K562 (cell line): ENCODE measurements at regions not wholly inside any gene's neighbourhood (a gene's known extent, or its start where the extent isn't known, plus 50 kb on each side); places are given as distances from the start of the nearest gene placed in this dataset.

Experiments
- ATAC-seq: fragments of 200-7000 bp; cut with Tn5 transposase; 3 replicates; pipeline ENCODE4 v1.9.1; 2020; ENCODE audit warnings: moderate library complexity
- BruUV-seq: library from RNA; stranded (reverse); fragments of 400-500 nt; replicated peaks from 2 replicates; lab custom pipeline; 2021; lab: Mats Ljungman, UMichigan
- CTCF ChIA-PET: fragments of 300-600 bp; formaldehyde crosslinking; extraction: SDS; loops from one replicate; lab custom pipeline; 2021; ENCODE audit warnings: low intra/inter-chr PET ratio; lab: Yijun Ruan, JAX
- POLR2A ChIA-PET: fragments of 300-600, 350-650 bp; sonication (Branson Sonifier 250); formaldehyde crosslinking; extraction: SDS; loops from one replicate; lab custom pipeline; 2021; ENCODE audit warnings: antibody characterized with exemption, inconsistent platforms; lab: Yijun Ruan, JAX
- DNase-seq, 4 experiments: peaks; one replicate each; pipeline versions ENCODE4 v3.0.0 to v3.0.0-alpha.2; 2011 to 2018; ENCODE audit warnings: low spot score in 3 of 4, mixed read lengths in 3 of 4; ENCODE audit errors: extremely low read depth in 1 of 4
- FAIRE-seq: peaks from 2 replicates; lab custom pipeline; 2011; peaks lifted over from hg19 to GRCh38; lab: Jason Lieb, UNC
- H2AFZ ChIP-seq: 2 replicates; pipeline ENCODE4 v1.6.0; 2011; ENCODE audit warnings: low read depth, low read length, control low read depth, inconsistent platforms
- H3K27ac ChIP-seq: fragments of 200-600 bp; 3 replicates; pipeline ENCODE4 v1.8.0; 2011; ENCODE audit warnings: low read depth, mild to moderate bottlenecking, control low read depth, inconsistent platforms, low read length, moderate library complexity, mixed read lengths; ENCODE audit errors: extremely low read depth
- H3K27me3 ChIP-seq, 2 experiments: fragments of 300-600 bp in 1 of 2; 2 replicates in 1 of 2; 3 replicates in 1 of 2; pipeline versions ENCODE4 v1.6.0 to v1.8.0; 2011; ENCODE audit warnings: inconsistent platforms in 2 of 2, low read length in 2 of 2, mild to moderate bottlenecking in 1 of 2, mixed read lengths in 1 of 2, moderate library complexity in 1 of 2; ENCODE audit not compliant: control insufficient read depth in 2 of 2, insufficient read depth in 2 of 2
- H3K36me3 ChIP-seq: fragments of 300-600 bp; 3 replicates; pipeline ENCODE4 v1.8.0; 2011; ENCODE audit warnings: mild to moderate bottlenecking, low read length, inconsistent platforms; ENCODE audit not compliant: control insufficient read depth, insufficient read depth
- H3K4me1 ChIP-seq, 2 experiments: fragments of 200-600 bp in 1 of 2; replicated peaks in 1 of 2; 2 replicates in 1 of 2; 3 replicates in 1 of 2; pipeline versions ENCODE4 v1.5.1 to v1.8.0; 2011; ENCODE audit warnings: inconsistent platforms in 2 of 2, low read length in 2 of 2, mild to moderate bottlenecking in 1 of 2, mixed read lengths in 1 of 2, moderate library complexity in 1 of 2; ENCODE audit not compliant: control insufficient read depth in 2 of 2, insufficient read depth in 2 of 2
- H3K4me2 ChIP-seq: 2 replicates; pipeline ENCODE4 v1.6.1; 2011; ENCODE audit warnings: low read length, control low read depth, inconsistent platforms, mixed read lengths; ENCODE audit not compliant: insufficient read depth
- H3K4me3 ChIP-seq: fragments of 200-600 bp; sonication (generic), shearing (Covaris generic); 2 replicates; pipeline ENCODE4 v1.5.1; 2016; ENCODE audit warnings: control low read depth, inconsistent platforms
- H3K79me2 ChIP-seq: fragments of 200-600 bp; 3 replicates; pipeline ENCODE4 v1.8.0; 2011; ENCODE audit warnings: low read length, inconsistent platforms; ENCODE audit not compliant: control insufficient read depth, insufficient read depth
- H3K9ac ChIP-seq, 2 experiments: 2 replicates each; pipeline versions ENCODE4 v1.6.0 to v1.6.1; 2011; ENCODE audit warnings: low read depth in 2 of 2, low read length in 2 of 2, control low read depth in 1 of 2, inconsistent platforms in 1 of 2, mild to moderate bottlenecking in 1 of 2, mixed read lengths in 1 of 2; ENCODE audit not compliant: insufficient read depth in 1 of 2
- H3K9me1 ChIP-seq: one replicate; pipeline ENCODE4 v1.6.0; 2011; ENCODE audit warnings: inconsistent platforms, mild to moderate bottlenecking, low read length, moderate library complexity; ENCODE audit not compliant: control insufficient read depth, insufficient read depth
- H3K9me3 ChIP-seq: replicated peaks from 2 replicates; pipeline ENCODE4 v1.5.1; 2011; ENCODE audit warnings: low read depth, low read length, inconsistent platforms; ENCODE audit not compliant: control insufficient read depth, insufficient read depth
- H4K20me1 ChIP-seq: replicated peaks from 2 replicates; pipeline ENCODE4 v1.6.1; 2011; ENCODE audit warnings: low read length, inconsistent platforms, mixed read lengths; ENCODE audit not compliant: control insufficient read depth, insufficient read depth
- FIP1L1 ChIP-seq: fragments of 200-400 bp; formaldehyde crosslinking; IDR thresholded peaks from 2 replicates; pipeline ENCODE4 v1.6.1; 2018; ENCODE audit warnings: mild to moderate bottlenecking, low read depth, low read length; ENCODE audit not compliant: poor library complexity, severe bottlenecking
- LEF1 ChIP-seq: fragments of 450-650 bp; IDR thresholded peaks from 2 replicates; pipeline ENCODE4 v1.6.1; 2016; ENCODE audit warnings: mild to moderate bottlenecking
- MAZ ChIP-seq, 2 experiments: fragments of 450-650 bp in 1 of 2; sonication (generic) in 1 of 2; formaldehyde crosslinking; IDR thresholded peaks in 1 of 2; conservative IDR thresholded peaks in 1 of 2; 2 replicates each; pipeline versions ENCODE4 v1.4.0 to v1.5.0; 2020; ENCODE audit warnings: mild to moderate bottlenecking in 1 of 2, missing genetic modification reagents in 1 of 2
- MYNN ChIP-seq, 2 experiments: sonication (generic); formaldehyde crosslinking in 1 of 2; IDR thresholded peaks; 2 replicates each; pipeline versions ENCODE4 v1.5.0 to v1.6.1; 2016 to 2020; ENCODE audit warnings: antibody characterized with exemption in 1 of 2, missing genetic modification reagents in 1 of 2
- PHF8 ChIP-seq: fragments of 200-600 bp; sonication (generic); IDR thresholded peaks from 2 replicates; pipeline ENCODE4 v1.6.1; 2012; ENCODE audit warnings: mixed run types, mild to moderate bottlenecking, inconsistent platforms, low read length, moderate library complexity, borderline replicate concordance
- TEAD1 ChIP-seq, 2 experiments: fragments of 450-650 bp in 1 of 2; sonication (generic) in 1 of 2; formaldehyde crosslinking; IDR thresholded peaks; 2 replicates each; pipeline versions ENCODE4 v1.4.0 to v1.8.0; 2020 to 2022; ENCODE audit warnings: mild to moderate bottlenecking in 2 of 2, missing genetic modification reagents in 1 of 2
- USF2 ChIP-seq: sonication (generic); formaldehyde crosslinking; IDR thresholded peaks from 2 replicates; pipeline ENCODE4 v1.5.0; 2020; ENCODE audit warnings: missing genetic modification reagents
- YY1 ChIP-seq, 3 experiments: IDR thresholded peaks; 2 replicates each; pipeline ENCODE4 v1.6.1; 2011; ENCODE audit warnings: low read length in 2 of 3, mild to moderate bottlenecking in 2 of 3, moderate library complexity in 2 of 3, borderline replicate concordance in 1 of 3, control low read depth in 1 of 3, low read depth in 1 of 3; ENCODE audit not compliant: insufficient read depth in 3 of 3, insufficient replicate concordance in 2 of 3, control insufficient read depth in 1 of 3, insufficient read length in 1 of 3; ENCODE audit errors: extremely low read depth in 1 of 3
- ZNF217 ChIP-seq: sonication (generic); formaldehyde crosslinking; IDR thresholded peaks from 2 replicates; pipeline ENCODE4 v1.8.0; 2022; ENCODE audit warnings: mild to moderate bottlenecking, missing genetic modification reagents
- ZNF395 ChIP-seq: fragments of 200-800 bp; sonication (Bioruptor generic); IDR thresholded peaks from 2 replicates; pipeline ENCODE4 v1.6.1; 2017; ENCODE audit warnings: missing genetic modification characterization, missing compliant biosample characterization
- ZNF766 ChIP-seq: fragments of 200-800 bp; sonication (Bioruptor generic); conservative IDR thresholded peaks from 2 replicates; pipeline ENCODE4 v1.6.1; 2016; ENCODE audit warnings: missing genetic modification characterization, missing compliant biosample characterization
- ZSCAN29 ChIP-seq: fragments of 450-650 bp; IDR thresholded peaks from 2 replicates; pipeline ENCODE4 v1.6.1; 2017
- WGBS: fragments of 100-300 bp; shearing (Covaris generic); methylation state at CpG from one replicate; pipeline ENCODE4 v1.1.6; 2016; ENCODE audit warnings: low coverage, mixed read lengths; ENCODE audit not compliant: insufficient coverage; ENCODE audit errors: missing lambda C conversion rate; 5-methylcytosine and 5-hydroxymethylcytosine counted together
- in situ Hi-C: fragments of 300-500 bp; cut with MboI; formaldehyde crosslinking; loops from 4 replicates; pipeline ENCODE4 v1.15.0; 2018; ENCODE audit warnings: inconsistent platforms, mixed read lengths
- intact Hi-C: fragments of 100-400 bp; cut with micrococcal nuclease; formaldehyde crosslinking; loops from 2 replicates; pipeline ENCODE4 v1.14.2; 2022

GRCh38 chr2:147046473-147046872 is 798.4 kb upstream of the ACVR2A start:
- Histone ChIP-seq H3K4me3 (no peak overlapping the region), H3K27me3 (no peaks in the 10 kb centered on the region), H3K9me3 (no peaks in the 10 kb centered on the region; the same call in 1 of the 2 replicates), H3K9me1 (no peaks in the 10 kb centered on the region), H3K36me3 (no peaks in the 10 kb centered on the region), H4K20me1 (no peaks in the 10 kb centered on the region), H3K79me2 (no peaks in the 10 kb centered on the region)
- no peak for ATAC-seq
- POLR2A ChIA-PET = no interaction called here
- in situ Hi-C loops = loop anchor here (25.0 kb wide), 1 partner anchor 841 kb away; no protein-coding TSS in a partner anchor
- 0% methylated on average over 4 of the region's 4 CpGs for WGBS
- no peak for FAIRE-seq
- no peak for TF ChIP-seq MYNN (IDR thresholded peaks at IDR 0.05)
- no peak for TF ChIP-seq MYNN (CRISPR knock-in tag; IDR thresholded peaks at IDR 0.05)
- TF ChIP-seq FIP1L1 = no peak
- TF ChIP-seq ZNF766 (CRISPR knock-in tag) = no peak
- TF ChIP-seq LEF1 = no peak
- no peak for TF ChIP-seq ZNF217 (CRISPR knock-in tag)
- no peak for TF ChIP-seq ZNF395 (CRISPR knock-in tag)
- no peak for TF ChIP-seq PHF8
- TF ChIP-seq YY1 (IDR thresholded peaks at IDR 0.05; ENCODE audit: borderline replicate concordance in 1 of 3, control insufficient read depth in 1 of 3, extremely low read depth in 1 of 3, insufficient read depth in 3 of 3, insufficient read length in 1 of 3, insufficient replicate concordance in 2 of 3, low read depth in 1 of 3, low read length in 2 of 3) = no peak
- no peak for TF ChIP-seq USF2
- TF ChIP-seq ZSCAN29 = no peak
- TF ChIP-seq MAZ (CRISPR knock-in tag; conservative IDR thresholded peaks at IDR 0.05 in 1 of 2, IDR thresholded peaks at IDR 0.05 in 1 of 2) = no peak
- no peak for TF ChIP-seq TEAD1 (CRISPR knock-in tag; IDR thresholded peaks at IDR 0.05)
- TF ChIP-seq, all 486 proteins: peak for 0
- intact Hi-C loops = no loop called here
- no peaks in the 10 kb centered on the region for H3K4me1 ChIP-seq
- no peak overlapping the region for H3K9ac ChIP-seq
- H3K4me2 ChIP-seq = no peak overlapping the region
- no TSS peak for BruUV-seq
- DNase-seq = no peak
- H2AFZ ChIP-seq = no peak overlapping the region
- CTCF ChIA-PET = no interaction called here
- no peak overlapping the region for H3K27ac ChIP-seq
